Neural progenitor cell (in vitro differentiated cells): ENCODE measurements at regions not wholly inside any gene's neighbourhood (a gene's known extent, or its start where the extent isn't known, plus 50 kb on each side); places are given as distances from the start of the nearest gene placed in this dataset.

Experiments
- EZH2 ChIP-seq: fragments of 200-600 bp; sonication (generic); IDR thresholded peaks from 2 replicates; pipeline ENCODE4 v1.6.1; 2017; ENCODE audit warnings: antibody characterized with exemption, mild to moderate bottlenecking, moderate library complexity
- TF ChIP-seq, protein P1 (sequence below): fragments of 200-600 bp; sonication (generic); IDR thresholded peaks from 2 replicates; pipeline ENCODE4 v1.5.1; 2017; ENCODE audit warnings: antibody characterized with exemption, mild to moderate bottlenecking

GRCh38 chr7:25862261-25863004 is 289.6 kb upstream of the NFE2L3 start:
- TF ChIP-seq, protein P1, sequence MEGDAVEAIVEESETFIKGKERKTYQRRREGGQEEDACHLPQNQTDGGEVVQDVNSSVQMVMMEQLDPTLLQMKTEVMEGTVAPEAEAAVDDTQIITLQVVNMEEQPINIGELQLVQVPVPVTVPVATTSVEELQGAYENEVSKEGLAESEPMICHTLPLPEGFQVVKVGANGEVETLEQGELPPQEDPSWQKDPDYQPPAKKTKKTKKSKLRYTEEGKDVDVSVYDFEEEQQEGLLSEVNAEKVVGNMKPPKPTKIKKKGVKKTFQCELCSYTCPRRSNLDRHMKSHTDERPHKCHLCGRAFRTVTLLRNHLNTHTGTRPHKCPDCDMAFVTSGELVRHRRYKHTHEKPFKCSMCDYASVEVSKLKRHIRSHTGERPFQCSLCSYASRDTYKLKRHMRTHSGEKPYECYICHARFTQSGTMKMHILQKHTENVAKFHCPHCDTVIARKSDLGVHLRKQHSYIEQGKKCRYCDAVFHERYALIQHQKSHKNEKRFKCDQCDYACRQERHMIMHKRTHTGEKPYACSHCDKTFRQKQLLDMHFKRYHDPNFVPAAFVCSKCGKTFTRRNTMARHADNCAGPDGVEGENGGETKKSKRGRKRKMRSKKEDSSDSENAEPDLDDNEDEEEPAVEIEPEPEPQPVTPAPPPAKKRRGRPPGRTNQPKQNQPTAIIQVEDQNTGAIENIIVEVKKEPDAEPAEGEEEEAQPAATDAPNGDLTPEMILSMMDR: no peak
- TF ChIP-seq EZH2: no peak
